RCC 7860 (cell line): ENCODE measurements at regions not wholly inside any gene's neighbourhood (a gene's known extent, or its start where the extent isn't known, plus 50 kb on each side); places are given as distances from the start of the nearest gene placed in this dataset.

Experiments used
- DNase-seq: peaks from one replicate; pipeline ENCODE4 v3.0.0-alpha.2; 2015; ENCODE audit warnings: low spot score
- FAIRE-seq: peaks from 2 replicates; lab custom pipeline; 2012; peaks lifted over from hg19 to GRCh38; lab: Jason Lieb, UNC

- FAIRE-seq (no peak), DNase-seq (no peak)
These were observed 202.7 kb upstream of the MVB12B start for GRCh38 chr9:126123927-126124326.

- DNase-seq (no peak), FAIRE-seq (no peak)
These were observed 201.5 kb upstream of the MVB12B start for GRCh38 chr9:126125177-126125576.

GRCh38 chr9:126125577-126125976 lies 201.1 kb upstream of the MVB12B start:
- FAIRE-seq = no peak
- DNase-seq = no peak

GRCh38 chr9:126125992-126126409 lies 200.6 kb upstream of the MVB12B start:
- FAIRE-seq = no peak
- no peak for DNase-seq

GRCh38 chr9:126126807-126127206 lies 199.8 kb upstream of the MVB12B start:
- FAIRE-seq = no peak
- no peak for DNase-seq

GRCh38 chr9:126127591-126127990 lies 199.0 kb upstream of the MVB12B start:
- no peak for DNase-seq
- no peak for FAIRE-seq

- DNase-seq (no peak), FAIRE-seq (no peak)
These were observed 198.0 kb upstream of the MVB12B start for GRCh38 chr9:126128494-126129142.

- DNase-seq (no peak), FAIRE-seq (no peak)
These were observed 195.3 kb upstream of the MVB12B start for GRCh38 chr9:126131066-126132010.

GRCh38 chr9:126132746-126133145 lies 193.9 kb upstream of the MVB12B start:
- FAIRE-seq (no peak), DNase-seq (no peak)

- DNase-seq = no peak
- FAIRE-seq = no peak
These were observed 182.4 kb upstream of the MVB12B start for GRCh38 chr9:126144196-126144595.

GRCh38 chr9:126144603-126145456 lies 181.8 kb upstream of the MVB12B start:
- no peak for FAIRE-seq

GRCh38 chr9:126145887-126146253 lies 180.8 kb upstream of the MVB12B start:
- FAIRE-seq = no peak

More at GRCh38 chr9:126144603-126145456, 181.8 kb upstream of the MVB12B start:
- no peak for DNase-seq

GRCh38 chr9:126146254-126147145 lies 180.1 kb upstream of the MVB12B start:
- no peak for DNase-seq
- FAIRE-seq = no peak

More at GRCh38 chr9:126145887-126146253, 180.8 kb upstream of the MVB12B start:
- DNase-seq = no peak

GRCh38 chr9:126147186-126147935 lies 179.3 kb upstream of the MVB12B start:
- no peak for FAIRE-seq
- no peak for DNase-seq

GRCh38 chr9:126147936-126148870 lies 178.4 kb upstream of the MVB12B start:
- FAIRE-seq (no peak), DNase-seq (no peak)

- DNase-seq (no peak), FAIRE-seq (no peak)
These were observed 177.6 kb upstream of the MVB12B start for GRCh38 chr9:126148994-126149393.

- no peak for FAIRE-seq
These were observed 177.0 kb upstream of the MVB12B start for GRCh38 chr9:126149661-126150060.

GRCh38 chr9:126150411-126151030 lies 176.1 kb upstream of the MVB12B start:
- FAIRE-seq (no peak), DNase-seq (no peak)

More at GRCh38 chr9:126149661-126150060, 177.0 kb upstream of the MVB12B start:
- DNase-seq = no peak
